H1 (cell line): ENCODE measurements at regions not wholly inside any gene's neighbourhood (a gene's known extent, or its start where the extent isn't known, plus 50 kb on each side); places are given as distances from the start of the nearest gene placed in this dataset.

Source experiments
- ASH2L ChIP-seq: fragments of 200-600, 300-600 bp; sonication (generic); IDR thresholded peaks from one replicate; pipeline ENCODE4 v1.7.1; 2017; ENCODE audit warnings: low read length
- PHF8 ChIP-seq: fragments of 200-600 bp; sonication (generic); conservative IDR thresholded peaks from 2 replicates; pipeline ENCODE4 v1.7.1; 2012; ENCODE audit warnings: low read depth, mild to moderate bottlenecking, inconsistent platforms, low read length, moderate library complexity
- ZNF274 ChIP-seq: IDR thresholded peaks from 2 replicates; pipeline ENCODE4 v1.7.0; 2012; ENCODE audit warnings: low read length, borderline replicate concordance; ENCODE audit errors: extremely low read depth
- TF ChIP-seq, protein P1 (sequence below): IDR thresholded peaks from 2 replicates; pipeline ENCODE4 v1.6.1; 2011; ENCODE audit warnings: low read length, improper control_type of control experiment

DNA sequence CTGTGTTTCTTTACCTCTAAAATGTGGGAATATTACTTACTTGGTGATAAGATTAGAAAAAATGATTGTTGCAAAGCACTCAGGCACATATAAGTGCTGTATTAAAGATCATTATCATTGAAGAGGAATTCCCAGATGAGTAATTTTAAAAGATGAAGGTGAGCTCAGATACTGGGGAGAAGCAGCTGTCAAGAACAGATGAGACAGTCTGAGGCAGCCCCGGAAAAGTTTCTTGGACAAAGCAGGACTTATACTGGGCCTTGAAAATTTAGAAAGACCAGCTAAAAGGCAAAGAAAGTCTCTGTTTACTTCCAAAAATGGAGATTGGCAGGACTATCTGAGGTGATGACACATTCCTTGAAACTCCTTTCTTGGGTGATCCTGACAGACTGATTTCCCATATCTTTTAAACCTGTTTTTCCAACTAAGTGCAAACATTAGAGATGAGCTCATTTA, 93.8 kb upstream of the MARCKS start (continued):
- TF ChIP-seq, protein P1, sequence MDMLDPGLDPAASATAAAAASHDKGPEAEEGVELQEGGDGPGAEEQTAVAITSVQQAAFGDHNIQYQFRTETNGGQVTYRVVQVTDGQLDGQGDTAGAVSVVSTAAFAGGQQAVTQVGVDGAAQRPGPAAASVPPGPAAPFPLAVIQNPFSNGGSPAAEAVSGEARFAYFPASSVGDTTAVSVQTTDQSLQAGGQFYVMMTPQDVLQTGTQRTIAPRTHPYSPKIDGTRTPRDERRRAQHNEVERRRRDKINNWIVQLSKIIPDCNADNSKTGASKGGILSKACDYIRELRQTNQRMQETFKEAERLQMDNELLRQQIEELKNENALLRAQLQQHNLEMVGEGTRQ: no peak
- no peak for TF ChIP-seq PHF8
- TF ChIP-seq ZNF274: no peak
- no peak for TF ChIP-seq ASH2L
